H54 (cell line): ENCODE measurements at regions not wholly inside any gene's neighbourhood (a gene's known extent, or its start where the extent isn't known, plus 50 kb on each side); places are given as distances from the start of the nearest gene placed in this dataset.

Experiments
- DNase-seq: peaks from one replicate; pipeline ENCODE4 v3.0.0; 2011; ENCODE audit warnings: low spot score, mixed read lengths; ENCODE audit not compliant: insufficient read length
- FAIRE-seq: peaks from 3 replicates; lab custom pipeline; 2011; peaks lifted over from hg19 to GRCh38; lab: Jason Lieb, UNC
- POLR2A ChIP-seq: IDR thresholded peaks from 2 replicates; pipeline ENCODE4 v1.6.1; 2011; ENCODE audit warnings: low read depth, mild to moderate bottlenecking, low read length

DNA sequence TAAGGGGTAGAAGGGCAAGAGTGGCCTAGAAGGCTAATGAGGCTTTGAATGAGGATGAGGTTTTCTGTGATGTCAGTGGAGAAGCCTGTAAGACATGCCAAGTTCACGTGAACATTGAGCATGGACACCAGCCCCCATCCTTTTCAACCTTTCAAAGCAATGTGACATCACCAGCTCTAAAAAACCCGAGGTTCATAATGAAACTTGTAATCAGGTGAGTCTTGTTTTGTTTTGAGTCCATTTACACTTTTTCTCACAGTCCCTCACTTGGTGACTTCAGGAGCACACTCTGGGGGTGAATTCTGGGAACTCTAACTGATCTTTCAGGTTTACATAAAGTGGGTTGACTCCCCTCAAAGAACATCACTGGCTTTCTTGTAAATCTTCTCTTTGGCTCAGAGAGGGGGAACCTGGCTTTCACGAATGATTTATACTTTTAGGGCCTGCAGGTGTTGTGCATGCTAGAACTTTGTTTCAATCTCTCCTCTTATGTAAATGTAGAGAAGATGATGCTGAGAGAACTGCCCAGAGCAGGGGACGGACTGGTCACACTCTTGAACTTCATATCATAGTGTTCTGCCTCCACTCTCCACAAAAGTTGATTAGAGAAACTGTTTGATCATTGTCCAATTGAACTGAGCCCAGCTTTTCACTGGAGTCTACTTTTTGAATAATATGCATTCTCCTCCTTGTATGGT is 224.7 kb upstream of the SATB1 start:
- no peak for TF ChIP-seq POLR2A
- FAIRE-seq, result no peak
- no peak for DNase-seq

DNA sequence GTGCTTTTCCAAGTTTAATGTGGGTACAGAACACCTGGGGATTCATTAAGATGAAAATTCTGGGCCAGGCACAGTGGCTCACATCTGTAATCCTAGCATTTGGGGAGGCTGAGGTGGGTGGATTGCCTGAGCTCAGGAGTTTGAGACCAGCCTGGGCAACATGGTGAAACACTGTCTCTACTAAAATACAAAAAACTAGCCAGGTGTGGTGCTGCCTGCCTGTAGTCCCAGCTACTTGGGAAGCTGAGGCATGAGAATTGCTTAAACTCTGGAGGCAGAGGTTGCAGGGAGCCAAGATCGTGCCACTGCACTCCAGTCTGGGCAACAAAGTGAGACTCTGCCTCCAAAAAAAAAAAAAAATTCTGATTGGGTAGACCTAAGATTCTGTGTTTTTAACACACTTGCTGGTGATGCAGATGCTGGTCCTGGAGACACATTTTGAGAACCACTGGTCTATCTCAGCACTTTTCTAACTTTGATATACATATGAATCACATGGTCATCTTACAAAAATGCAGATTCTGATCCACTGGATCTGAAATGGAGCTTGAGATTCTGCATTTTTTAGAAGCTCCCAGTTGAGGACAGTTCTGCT is 223.8 kb upstream of the SATB1 start:
- FAIRE-seq, result no peak
- no peak for TF ChIP-seq POLR2A

DNA sequence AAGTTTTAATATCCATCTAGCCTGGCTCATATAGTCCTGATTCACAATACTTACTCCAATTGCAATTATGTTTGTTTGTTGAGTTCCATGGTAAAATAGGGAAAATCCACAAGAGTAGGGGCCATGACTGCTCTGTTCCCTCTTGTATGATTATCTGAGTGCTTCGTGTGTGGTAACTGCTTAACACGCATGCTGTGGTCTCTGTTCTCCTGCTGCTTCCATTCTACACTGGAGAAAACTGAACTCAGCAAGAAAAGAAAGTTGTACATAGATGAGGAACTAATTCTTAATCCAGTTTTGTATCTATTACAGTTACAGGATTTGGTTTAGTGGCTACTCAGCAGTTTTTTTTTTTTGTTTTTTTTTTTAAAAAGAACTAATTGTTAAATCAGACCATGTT is 223.0 kb upstream of the SATB1 start:
- no peak for TF ChIP-seq POLR2A
- FAIRE-seq (no peak), DNase-seq (no peak)

More for the DNA sequence above, 223.8 kb upstream of the SATB1 start:
- DNase-seq, result no peak

DNA sequence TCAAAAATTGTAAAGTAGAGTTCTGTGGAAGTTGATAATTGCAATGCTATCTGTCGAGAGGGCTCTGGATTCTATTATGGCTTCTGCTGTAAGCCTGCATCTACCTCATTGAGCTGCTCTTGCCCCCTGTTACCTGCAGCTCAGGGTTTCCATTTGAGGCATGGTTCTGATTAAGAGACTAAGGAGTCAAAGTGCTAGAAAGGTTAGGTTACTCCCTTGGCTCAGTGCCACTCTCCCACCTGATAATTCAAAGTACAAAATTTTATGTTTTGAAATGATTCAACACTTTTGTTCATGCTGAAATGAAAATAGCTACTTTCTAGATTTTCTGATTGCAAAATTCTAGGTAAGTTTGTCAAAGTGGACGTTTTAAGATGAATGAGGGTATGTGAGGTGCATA is 220.5 kb upstream of the SATB1 start:
- DNase-seq (no peak), FAIRE-seq (no peak)
- TF ChIP-seq POLR2A, result no peak

DNA sequence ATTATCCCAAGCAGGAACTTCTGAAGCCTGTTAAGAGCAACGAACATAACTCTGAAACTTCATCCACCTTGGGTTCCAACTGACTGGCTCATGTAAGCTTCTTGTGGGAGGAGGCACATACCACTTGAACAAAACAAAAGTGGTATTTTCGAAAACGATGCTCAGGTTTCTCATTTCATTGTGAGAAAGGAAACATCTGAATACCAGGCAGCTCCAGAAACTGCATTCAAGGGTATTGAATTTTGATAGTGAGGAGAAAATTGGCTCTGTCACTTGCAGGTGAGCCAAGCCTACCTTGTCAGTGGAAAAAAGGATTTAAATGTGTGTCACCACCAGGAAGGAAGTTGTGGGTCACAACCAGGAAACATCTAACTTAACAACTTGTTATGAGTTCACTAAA is 218.1 kb upstream of the SATB1 start:
- no peak for DNase-seq
- no peak for TF ChIP-seq POLR2A
- FAIRE-seq, result no peak

DNA sequence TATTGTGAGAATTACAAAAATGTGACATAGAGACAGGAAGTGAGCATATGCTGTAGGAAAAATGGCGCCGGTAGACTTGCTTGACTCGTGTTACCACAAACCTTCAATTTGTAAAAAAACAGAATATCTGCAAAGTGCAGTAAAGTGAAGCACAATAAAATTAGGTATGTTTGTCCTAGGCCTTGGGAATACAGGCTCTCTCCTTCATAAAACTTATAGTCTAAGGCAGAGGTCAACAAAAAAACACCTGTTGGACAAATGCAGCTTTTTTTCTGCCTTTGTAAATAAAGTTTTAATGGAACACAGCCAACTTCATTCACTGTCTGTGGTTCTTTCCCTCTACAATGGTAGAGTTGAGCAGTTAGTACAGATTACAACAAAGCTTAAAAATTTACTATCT is 216.8 kb upstream of the SATB1 start:
- no peak for TF ChIP-seq POLR2A
- no peak for FAIRE-seq
- DNase-seq, result no peak

DNA sequence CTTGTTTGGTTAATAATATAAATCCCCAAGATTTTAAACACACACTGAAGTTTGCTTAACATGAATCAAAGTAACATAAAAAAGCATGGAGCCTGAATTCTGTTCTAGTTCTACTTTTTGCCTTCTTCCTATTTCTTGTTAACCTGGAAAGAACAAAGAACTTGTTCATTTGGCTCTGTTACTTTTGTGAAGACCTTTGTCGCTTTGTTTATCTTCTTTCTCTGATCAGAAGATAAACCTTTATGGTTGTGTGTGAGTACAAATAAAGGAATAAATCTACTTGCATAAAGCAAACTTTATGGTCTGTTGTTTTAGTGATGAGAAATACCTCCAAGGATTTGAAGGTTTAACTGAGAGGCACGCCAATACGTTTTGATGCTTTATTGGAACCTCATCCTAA is 210.1 kb upstream of the SATB1 start:
- no peak for TF ChIP-seq POLR2A
- DNase-seq (no peak), FAIRE-seq (no peak)

DNA sequence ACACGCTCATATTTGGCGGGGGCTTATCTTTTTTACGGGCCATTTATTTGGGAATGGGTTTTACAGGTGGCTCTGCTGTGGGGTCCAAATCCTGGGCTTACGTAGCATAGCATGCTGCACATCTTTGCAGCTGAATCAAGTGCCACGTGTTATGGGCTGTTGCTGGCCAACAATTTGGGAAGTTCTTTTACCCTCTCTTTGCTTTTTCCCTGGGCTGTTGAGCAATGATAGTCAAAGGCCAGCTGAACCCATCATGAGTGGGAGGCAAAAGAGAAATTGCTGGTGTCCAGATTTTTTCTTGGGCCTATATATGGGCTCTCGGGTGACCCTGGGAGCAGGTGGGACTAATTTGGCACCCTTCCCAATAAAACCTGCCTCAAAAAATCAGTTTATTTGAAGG is 209.3 kb upstream of the SATB1 start:
- DNase-seq, result no peak
- no peak for FAIRE-seq
- no peak for TF ChIP-seq POLR2A

DNA sequence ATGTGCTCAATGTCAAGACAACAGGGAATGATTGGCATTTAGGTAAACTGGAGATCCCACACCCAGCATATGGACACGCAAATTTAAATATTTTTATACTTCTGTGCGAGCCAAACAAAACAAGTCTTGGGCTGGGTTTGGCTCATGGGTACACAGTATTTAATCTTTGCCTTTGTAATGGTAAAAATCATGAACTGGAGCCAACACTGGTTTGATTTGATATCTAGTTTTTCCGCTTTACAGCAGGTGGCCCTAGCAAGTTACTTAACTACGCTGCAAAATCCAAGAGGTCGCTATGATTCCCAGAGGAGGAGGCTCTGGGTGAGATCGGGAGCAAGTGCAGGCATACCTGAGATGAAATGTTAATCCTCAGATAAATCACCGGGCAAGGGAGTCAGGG is 207.9 kb upstream of the SATB1 start:
- no peak for TF ChIP-seq POLR2A
- no peak for FAIRE-seq
- no peak for DNase-seq

DNA sequence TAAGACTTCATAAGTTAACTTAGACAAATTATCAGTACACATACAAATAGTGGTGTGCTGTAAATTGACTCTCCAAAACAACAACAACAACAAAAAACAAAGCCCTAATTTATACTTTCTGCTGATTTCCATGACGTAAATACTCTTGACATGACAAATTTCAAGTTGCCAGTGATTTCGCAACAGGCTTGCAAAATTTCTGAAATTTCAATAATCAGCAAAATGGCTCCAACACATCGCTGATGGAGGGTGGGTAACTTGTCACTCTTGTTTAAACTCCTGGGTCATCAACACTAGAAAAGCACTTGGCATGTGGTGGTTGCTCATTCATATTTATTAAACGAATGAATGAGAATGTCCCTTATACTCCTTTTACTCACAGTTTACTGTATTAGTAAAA is 205.2 kb upstream of the SATB1 start:
- FAIRE-seq (no peak), DNase-seq (no peak)
- TF ChIP-seq POLR2A, result no peak

DNA sequence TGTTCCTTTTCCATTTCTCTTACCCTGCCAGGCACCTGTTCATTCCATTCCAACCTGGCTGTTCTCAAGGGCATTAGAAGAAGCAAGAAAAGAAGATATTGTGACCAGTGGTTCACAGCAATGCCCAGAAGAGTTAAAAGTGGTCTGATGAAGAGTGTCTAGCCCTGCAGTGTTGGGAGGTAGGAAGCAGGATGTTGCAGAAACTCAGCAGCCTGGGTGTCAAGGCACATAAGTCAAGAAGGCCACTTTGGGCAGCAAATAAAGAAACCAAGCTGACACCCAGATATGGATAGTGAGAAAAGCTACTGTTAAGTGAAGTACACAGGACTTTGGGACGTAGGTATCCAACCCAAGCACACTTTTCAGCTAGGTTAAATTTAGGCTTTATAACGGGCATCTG is 199.9 kb upstream of the SATB1 start:
- no peak for FAIRE-seq
- TF ChIP-seq POLR2A, result no peak
- DNase-seq, result no peak

DNA sequence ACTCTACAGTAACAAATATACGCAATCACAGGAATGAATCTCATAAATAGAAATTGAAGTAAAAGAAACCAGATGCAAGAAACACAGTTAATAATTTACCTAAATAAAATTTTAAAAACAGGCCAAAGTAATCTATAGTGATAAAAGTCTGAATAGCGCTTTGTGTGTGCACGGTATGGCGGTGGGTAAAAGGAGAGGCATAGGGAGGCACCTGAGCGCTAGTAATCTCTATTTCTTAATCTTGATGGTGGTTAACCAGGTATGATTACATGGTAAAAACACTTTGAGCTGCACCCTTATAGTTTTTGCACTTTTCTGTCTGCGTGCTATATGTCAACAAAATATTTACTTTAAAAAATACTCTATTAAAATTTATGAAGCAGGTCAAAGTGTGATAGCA is 198.1 kb upstream of the SATB1 start:
- no peak for TF ChIP-seq POLR2A
- DNase-seq (no peak), FAIRE-seq (no peak)

DNA sequence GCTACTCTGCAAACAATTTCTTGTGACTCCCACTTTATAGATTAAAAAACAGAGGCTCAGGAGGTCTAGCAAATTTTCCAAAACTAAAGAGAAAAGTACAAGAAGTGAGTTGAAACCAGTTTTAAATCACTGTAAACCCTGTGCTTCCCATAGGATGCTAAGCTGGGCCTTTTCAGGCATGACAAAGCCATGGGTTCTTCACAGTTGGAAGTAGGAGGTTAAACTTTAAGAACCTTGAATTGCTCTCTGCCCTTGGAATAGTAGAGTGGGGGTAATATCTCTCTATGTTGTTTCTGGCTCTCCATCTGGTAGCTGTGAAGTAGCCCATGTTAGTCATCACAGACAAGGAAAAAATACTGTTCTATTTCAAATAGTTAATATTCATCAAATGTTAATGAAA is 193.6 kb upstream of the SATB1 start:
- no peak for TF ChIP-seq POLR2A
- DNase-seq (no peak), FAIRE-seq (no peak)

DNA sequence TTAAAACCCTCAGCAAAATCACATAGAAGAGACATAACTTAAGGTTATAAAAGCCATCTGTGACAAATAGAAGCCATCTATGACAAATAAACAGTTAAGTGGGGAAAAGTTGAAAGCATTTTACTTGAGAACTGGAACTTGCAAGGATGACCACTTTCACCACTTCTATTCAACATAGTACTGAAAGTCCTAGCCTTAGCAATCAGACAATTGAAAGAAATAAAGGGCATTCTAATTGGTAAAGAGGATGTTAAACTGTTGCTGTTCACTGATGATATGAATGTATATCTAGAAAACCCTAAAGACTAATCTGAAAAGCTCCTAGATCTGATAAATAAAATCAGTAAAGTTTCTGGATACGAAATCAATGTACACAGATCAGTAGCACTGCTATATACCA is 186.9 kb upstream of the SATB1 start:
- FAIRE-seq, result no peak
- no peak for TF ChIP-seq POLR2A

DNA sequence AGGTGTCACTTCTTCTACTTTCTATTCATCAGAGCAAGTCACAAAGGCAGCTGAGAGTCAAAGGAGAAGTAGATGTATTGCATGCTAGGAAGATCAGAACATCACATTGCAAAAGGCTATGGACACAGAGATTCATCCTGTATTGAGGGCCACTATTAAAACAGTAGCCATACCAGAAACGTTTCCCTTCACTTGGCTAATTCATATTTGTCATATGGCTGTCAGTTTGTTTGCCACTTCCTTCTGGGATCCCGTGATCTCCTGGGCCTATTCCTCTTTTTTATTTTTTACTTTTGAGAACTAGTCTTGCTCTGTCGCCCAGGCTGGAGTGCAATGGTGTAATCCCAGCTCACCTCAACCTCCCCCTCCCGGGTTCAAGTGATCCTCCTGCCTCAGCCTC is 184.0 kb upstream of the SATB1 start:
- no peak for FAIRE-seq
- no peak for TF ChIP-seq POLR2A

More for the DNA sequence above, 186.9 kb upstream of the SATB1 start:
- DNase-seq, result no peak

More for the DNA sequence above, 184.0 kb upstream of the SATB1 start:
- no peak for DNase-seq
